HAP-1 (cell line): ENCODE measurements at regions not wholly inside any gene's neighbourhood (a gene's known extent, or its start where the extent isn't known, plus 50 kb on each side); places are given as distances from the start of the nearest gene placed in this dataset.

ENCODE experiments used
- DNase-seq, 2 experiments: peaks; one replicate each; pipeline ENCODE4 v3.0.0-alpha.2; 2016 to 2020; ENCODE audit warnings: low spot score in 2 of 2
- H3K27me3 ChIP-seq: fragments of 250-450 bp; sonication (Bioruptor Pico); 2 replicates; pipeline ENCODE4 v1.5.1; 2020; ENCODE audit warnings: low read depth, mild to moderate bottlenecking, moderate library complexity
- H3K36me3 ChIP-seq: fragments of 250-450 bp; sonication (Bioruptor Pico); replicated peaks from 2 replicates; pipeline ENCODE4 v1.5.1; 2020; ENCODE audit warnings: mild to moderate bottlenecking
- H3K4me1 ChIP-seq: fragments of 250-450 bp; sonication (Bioruptor Pico); 2 replicates; pipeline ENCODE4 v1.5.1; 2020; ENCODE audit warnings: mild to moderate bottlenecking
- H3K4me3 ChIP-seq: fragments of 250-450 bp; sonication (Bioruptor Pico); 2 replicates; pipeline ENCODE4 v1.5.1; 2020; ENCODE audit warnings: mild to moderate bottlenecking, moderate library complexity
- H3K9me3 ChIP-seq: fragments of 250-450 bp; sonication (Bioruptor Pico); 2 replicates; pipeline ENCODE4 v1.5.1; 2020; ENCODE audit warnings: mild to moderate bottlenecking, moderate library complexity
- in situ Hi-C: fragments of 300-500 bp; cut with MboI; formaldehyde crosslinking; loops from 3 replicates; pipeline ENCODE4 v1.14.3; 2020; ENCODE audit warnings: low sequenced_read_pairs, inconsistent platforms, mixed read lengths

DNA sequence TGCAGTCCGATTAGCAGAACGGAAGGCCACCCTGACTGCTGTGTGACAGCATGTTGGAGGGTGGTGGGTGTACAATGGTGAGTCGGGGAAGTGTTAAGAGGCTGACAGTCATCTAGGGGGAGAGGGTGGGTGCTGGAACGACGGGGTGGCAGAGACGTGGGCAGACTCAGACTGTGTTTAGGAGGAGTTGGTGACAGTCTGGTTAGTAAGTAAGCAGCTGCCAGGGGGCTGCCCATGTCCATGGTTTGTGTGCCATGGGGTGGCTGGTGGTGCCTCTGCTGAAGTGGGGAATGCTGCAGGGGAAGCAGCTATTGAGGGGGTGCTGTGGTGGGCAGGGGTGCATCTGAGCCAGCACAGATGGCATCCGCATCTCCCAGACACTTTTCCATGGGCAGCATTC lies 51.3 kb upstream of the BOD1 start:
- no peak for DNase-seq
- in situ Hi-C loops, result no loop called here

DNA sequence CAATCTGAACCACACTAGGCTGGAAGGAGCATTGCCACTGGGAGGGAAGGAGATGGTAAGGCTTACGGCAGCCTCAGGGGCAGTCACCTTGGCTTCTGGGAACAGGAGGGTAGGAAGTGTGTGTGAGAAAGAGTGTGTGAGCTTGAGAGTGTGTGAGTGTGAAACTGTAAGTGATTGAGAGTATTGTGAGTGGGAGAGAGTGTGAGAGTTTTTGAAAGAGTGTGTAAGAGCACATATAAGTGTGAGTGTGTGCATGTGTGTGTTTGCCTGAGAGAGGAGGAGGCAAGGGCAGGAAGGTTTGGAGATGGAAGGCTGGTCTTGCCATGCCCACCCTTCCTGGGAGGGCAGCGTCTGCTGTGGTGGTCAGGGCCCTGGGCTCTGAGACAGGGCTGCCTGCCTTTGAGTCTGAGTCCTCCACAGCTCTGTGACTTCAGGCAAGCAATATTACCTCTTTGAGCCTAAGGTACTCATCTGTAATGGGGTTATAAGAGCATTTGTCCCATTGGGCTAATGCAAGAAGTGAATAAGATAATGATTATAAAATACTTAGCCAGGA lies 51.9 kb upstream of the BOD1 start:
- H3K4me1 ChIP-seq, result no peaks in the 10 kb centered on the region
- H3K9me3 ChIP-seq, result no peaks in the 10 kb centered on the region
- no peaks in the 10 kb centered on the region for H3K36me3 ChIP-seq
- in situ Hi-C loops, result no loop called here
- DNase-seq, result no peak
- H3K27me3 ChIP-seq, result no peaks in the 10 kb centered on the region
- H3K4me3 ChIP-seq, result no peak overlapping the region

More for the DNA sequence above, 51.3 kb upstream of the BOD1 start:
- no peaks in the 10 kb centered on the region for H3K36me3 ChIP-seq
- H3K9me3 ChIP-seq, result no peaks in the 10 kb centered on the region
- no peaks in the 10 kb centered on the region for H3K27me3 ChIP-seq
- no peak overlapping the region for H3K4me3 ChIP-seq
- no peaks in the 10 kb centered on the region for H3K4me1 ChIP-seq

DNA sequence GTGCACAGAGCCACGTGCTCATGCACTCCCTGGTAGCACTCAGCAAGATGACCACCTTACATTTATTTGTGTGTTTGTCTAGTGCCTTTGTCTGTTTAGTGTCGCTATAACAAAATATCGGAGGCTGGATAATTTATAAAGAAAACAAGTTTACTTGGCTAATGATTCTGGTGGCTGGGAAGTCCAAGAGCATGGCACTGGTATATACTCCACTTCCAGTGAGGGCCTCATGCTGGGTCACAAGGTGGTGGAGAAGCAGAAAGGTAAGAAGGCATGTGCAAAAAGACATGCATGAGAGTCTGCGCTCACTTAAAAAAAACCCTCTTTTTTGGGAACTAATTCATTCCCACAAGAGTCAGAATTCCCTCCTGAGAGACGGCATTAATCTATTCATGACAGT lies 52.5 kb upstream of the BOD1 start:
- in situ Hi-C loops, result no loop called here
- Histone ChIP-seq H3K4me1 (no peaks in the 10 kb centered on the region), H3K27me3 (no peaks in the 10 kb centered on the region), H3K9me3 (no peaks in the 10 kb centered on the region), H3K36me3 (no peaks in the 10 kb centered on the region), H3K4me3 (no peak overlapping the region)
- DNase-seq, result no peak

DNA sequence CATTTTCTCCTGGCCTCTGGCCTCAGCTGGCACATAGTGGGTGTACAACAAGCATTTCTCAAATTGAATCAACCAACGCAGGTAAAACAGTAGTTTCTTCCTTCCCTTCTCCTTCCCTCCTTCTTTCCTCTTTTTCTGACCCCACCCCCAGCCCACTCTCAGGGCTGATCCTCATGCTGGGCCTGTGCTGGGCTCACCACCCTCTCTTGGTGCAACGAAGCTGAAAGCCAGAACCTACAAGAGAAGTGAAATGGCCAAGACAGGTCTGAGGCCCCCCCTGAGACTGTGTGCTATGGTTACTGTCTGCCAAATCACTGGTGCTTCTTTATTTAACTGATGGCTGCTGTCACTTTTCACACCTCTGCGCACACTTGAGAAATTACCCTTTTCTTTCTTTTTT lies 53.0 kb upstream of the BOD1 start:
- Histone ChIP-seq H3K4me3 (no peak overlapping the region), H3K4me1 (no peaks in the 10 kb centered on the region), H3K9me3 (no peaks in the 10 kb centered on the region), H3K36me3 (no peaks in the 10 kb centered on the region), H3K27me3 (no peaks in the 10 kb centered on the region)
- DNase-seq, result no peak
- in situ Hi-C loops, result no loop called here

DNA sequence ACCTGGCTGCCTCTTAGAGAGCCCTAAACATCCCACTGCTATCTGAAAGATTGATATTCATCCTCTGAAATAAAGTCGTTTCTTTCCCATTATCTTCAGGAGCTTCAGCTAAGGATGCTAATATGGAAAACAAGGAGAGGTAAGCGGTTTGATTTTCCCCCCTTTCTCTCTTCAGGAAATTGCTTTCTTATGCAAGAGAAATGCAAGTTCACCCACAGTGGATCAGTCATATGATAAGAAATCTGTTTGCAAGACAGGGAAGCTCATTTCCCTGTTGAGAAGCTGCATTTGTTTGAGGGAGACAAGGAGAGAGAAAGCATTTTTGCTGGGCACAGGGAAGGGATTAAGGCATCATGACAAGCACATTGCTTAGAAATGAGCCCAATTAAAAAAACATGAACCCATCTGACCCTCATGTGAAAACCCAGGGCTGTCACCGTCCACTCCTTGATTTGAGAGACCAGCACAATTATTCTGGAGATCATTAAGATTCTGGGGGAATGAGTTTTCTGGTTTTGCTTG lies 53.7 kb upstream of the BOD1 start:
- DNase-seq, result no peak
- Histone ChIP-seq H3K9me3 (no peaks in the 10 kb centered on the region), H3K36me3 (no peaks in the 10 kb centered on the region), H3K27me3 (no peaks in the 10 kb centered on the region), H3K4me1 (no peaks in the 10 kb centered on the region), H3K4me3 (no peak overlapping the region)
- in situ Hi-C loops, result no loop called here

DNA sequence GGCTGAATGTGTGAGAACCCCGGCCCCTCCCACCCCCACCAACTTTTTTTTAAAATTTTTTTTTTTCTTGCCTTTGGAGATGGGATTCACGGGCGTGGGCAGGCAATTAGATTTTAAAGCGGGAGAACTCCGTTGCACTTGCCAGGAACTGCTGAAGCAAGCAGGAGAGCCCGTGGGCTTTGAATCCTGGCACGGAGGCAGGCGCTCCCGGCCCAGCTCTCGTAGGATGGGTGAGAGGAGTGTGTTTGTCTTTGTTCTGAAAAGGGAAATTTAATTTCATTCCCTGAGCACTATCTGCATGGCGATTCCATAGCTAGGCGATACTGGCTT lies 54.3 kb upstream of the BOD1 start:
- DNase-seq, result no peak
- Histone ChIP-seq H3K4me1 (no peaks in the 10 kb centered on the region), H3K36me3 (no peaks in the 10 kb centered on the region), H3K4me3 (no peak overlapping the region), H3K9me3 (no peaks in the 10 kb centered on the region), H3K27me3 (no peaks in the 10 kb centered on the region)
- in situ Hi-C loops, result no loop called here

DNA sequence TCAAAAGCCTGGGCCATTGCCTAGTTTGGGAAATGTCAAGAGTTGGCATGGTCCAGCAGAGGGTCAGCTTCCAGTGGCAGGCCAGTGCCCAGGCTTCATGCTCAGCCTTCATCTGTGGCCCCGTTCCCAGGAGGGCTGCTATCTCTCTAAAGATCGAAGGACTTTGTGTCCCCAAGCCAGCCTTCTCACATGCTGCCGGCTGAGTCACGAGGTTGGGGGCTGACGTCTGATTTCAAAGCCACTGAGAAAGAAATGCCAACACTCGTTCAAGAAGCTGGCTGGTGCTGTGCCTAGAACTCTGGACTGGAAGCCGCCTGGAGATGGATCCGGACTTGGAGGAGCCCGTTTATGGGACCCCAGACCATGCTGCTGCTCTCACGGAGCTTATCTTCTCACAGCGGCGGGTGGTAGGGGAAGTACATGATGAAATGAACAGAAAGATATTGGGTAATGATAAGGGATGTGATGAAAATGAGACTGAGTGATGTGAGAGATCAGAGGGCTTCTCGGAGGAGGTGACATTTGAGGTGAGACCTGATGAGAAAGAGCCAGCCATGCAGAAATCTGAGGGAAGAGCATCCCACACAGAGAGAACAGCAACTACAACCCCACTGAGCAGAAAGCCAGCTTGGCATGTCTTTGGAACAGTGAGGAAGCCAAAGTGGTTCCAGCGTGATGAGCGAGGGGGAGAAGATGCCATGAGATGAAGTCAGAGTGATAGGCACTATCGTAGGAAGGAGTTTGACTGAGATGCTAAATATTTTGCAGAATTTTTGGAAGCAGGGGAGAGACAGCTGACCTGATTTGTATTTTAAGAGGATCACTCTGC lies 54.9 kb upstream of the BOD1 start:
- H3K4me3 ChIP-seq, result no peak overlapping the region
- in situ Hi-C loops, result no loop called here
- no peak for DNase-seq

DNA sequence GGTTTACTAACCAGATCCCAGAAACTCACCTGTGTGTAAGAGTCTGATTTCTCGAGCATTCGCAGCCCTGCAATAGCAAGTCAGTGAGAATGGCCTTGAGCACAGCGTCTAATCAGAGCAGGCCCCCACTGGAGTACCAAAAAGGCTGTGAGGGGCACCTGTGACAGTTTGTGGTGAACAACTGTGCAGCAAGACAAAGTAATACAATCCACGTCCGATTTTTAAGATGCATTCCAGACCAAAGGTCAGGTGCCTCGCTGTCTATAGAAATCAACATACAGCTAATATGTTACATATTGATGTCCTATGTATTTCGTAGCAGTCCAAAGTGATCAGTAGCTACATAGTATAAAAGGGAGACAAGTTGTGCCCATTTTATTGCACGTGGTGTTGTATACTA lies 55.7 kb upstream of the BOD1 start:
- H3K4me3 ChIP-seq, result no peak overlapping the region
- no peak for DNase-seq
- no peaks in the 10 kb centered on the region for H3K9me3 ChIP-seq
- H3K27me3 ChIP-seq, result no peaks in the 10 kb centered on the region
- H3K36me3 ChIP-seq, result no peaks in the 10 kb centered on the region
- H3K4me1 ChIP-seq, result no peaks in the 10 kb centered on the region
- in situ Hi-C loops, result no loop called here

More for the DNA sequence above, 54.9 kb upstream of the BOD1 start:
- Histone ChIP-seq H3K9me3 (no peaks in the 10 kb centered on the region), H3K27me3 (no peaks in the 10 kb centered on the region), H3K4me1 (no peaks in the 10 kb centered on the region), H3K36me3 (no peaks in the 10 kb centered on the region)

DNA sequence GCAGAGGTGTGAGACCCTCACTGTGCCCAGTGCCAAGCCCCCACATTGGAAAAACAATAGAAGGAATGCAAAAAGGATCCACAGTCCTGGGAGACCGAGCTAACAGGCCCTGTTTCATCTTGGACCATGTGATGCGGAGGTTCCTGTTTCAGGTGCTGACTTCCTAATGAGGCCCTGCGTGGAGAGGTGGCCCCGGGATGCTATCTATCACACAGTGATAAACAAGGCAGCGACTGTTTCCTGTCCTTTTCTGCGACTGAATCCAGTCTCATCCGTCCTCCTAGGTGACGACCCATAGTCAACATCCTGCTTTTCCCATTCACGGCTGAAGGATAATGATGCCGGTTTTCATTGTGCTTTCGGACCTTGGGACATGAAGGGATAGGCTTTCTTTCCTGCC lies 56.4 kb upstream of the BOD1 start:
- no peak for DNase-seq
- Histone ChIP-seq H3K36me3 (no peaks in the 10 kb centered on the region), H3K4me1 (no peaks in the 10 kb centered on the region), H3K9me3 (no peaks in the 10 kb centered on the region), H3K4me3 (no peak overlapping the region), H3K27me3 (no peaks in the 10 kb centered on the region)
- in situ Hi-C loops, result no loop called here

DNA sequence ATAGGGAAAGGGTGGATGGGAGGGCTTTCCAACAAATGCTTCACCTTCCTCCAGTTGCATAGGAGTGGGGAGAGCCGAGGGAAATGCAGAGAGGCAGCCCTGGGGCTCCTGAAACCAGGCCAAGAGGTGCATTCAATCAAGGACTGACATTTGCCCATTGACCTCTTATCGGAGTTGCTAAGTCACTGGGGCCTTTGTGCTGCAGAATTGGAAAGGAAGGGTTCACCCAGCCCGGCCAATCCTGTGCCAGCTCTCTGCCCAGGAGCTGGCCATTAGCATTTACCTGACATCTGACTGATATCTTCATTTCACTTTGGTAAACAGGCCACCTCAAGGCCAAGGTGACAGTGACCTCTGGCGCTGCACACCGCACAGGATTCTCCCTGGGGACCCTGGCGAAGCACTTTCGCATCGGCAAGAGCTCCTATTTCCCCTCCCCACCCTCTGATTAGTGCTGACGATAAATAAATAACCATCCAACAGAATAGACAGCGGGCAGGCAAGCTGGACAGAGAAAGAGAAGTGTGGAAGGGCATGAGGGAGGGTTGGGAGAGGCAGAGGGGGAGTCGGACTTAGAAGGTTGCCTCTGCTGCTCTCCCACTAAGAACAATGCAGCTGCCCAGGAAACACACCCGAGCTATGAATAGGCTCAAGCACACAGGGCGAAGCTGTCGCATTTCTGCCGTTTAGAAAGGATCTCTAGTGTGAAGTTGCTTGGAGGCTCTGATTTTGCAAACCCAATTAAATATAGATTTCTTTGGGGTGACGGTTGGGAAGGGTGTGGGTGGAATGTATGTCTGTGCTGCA lies 57.0 kb upstream of the BOD1 start:
- H3K4me1 ChIP-seq, result no peaks in the 10 kb centered on the region
- H3K36me3 ChIP-seq, result no peaks in the 10 kb centered on the region
- H3K9me3 ChIP-seq, result no peaks in the 10 kb centered on the region
- in situ Hi-C loops, result no loop called here
- no peak overlapping the region for H3K4me3 ChIP-seq
- H3K27me3 ChIP-seq, result no peaks in the 10 kb centered on the region
- DNase-seq, result no peak

DNA sequence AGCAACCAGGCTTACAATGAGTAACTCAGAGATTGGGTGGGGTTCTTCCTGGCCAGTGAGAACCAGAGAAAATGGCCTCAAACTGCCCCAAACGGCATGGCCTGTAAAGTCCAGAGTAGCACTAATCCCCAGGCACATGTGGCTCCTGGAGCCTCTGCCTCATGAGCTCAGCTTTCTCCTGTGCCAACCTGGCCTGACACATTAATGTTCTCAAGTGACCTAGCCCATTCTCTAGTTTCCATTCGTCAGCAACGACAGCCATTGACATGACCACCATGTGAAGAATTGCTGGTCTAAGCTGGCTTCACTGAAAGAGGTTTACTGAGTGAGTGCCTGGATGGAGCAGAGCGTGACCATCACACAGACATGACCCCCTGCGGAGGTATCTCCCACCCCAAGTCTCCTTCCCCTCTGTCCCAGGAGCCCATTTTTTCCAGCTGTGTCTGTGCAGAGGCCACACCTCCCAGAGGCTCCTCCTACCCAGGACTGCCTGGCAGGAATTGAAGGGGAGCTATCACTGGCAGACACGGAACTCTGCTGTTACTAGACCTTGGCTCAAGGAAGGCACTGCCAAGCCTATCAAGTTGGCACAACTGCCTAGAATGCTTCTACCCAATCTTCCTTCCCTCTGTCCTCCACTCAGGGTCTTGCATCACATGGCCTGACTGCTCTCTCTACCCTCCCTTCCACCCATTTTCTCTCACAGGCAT lies 59.0 kb upstream of the BOD1 start:
- H3K4me1 ChIP-seq, result no peaks in the 10 kb centered on the region
- DNase-seq, result no peak
- H3K9me3 ChIP-seq, result no peaks in the 10 kb centered on the region
- H3K36me3 ChIP-seq, result no peaks in the 10 kb centered on the region
- no peak overlapping the region for H3K4me3 ChIP-seq
- no peaks in the 10 kb centered on the region for H3K27me3 ChIP-seq
- in situ Hi-C loops, result no loop called here

DNA sequence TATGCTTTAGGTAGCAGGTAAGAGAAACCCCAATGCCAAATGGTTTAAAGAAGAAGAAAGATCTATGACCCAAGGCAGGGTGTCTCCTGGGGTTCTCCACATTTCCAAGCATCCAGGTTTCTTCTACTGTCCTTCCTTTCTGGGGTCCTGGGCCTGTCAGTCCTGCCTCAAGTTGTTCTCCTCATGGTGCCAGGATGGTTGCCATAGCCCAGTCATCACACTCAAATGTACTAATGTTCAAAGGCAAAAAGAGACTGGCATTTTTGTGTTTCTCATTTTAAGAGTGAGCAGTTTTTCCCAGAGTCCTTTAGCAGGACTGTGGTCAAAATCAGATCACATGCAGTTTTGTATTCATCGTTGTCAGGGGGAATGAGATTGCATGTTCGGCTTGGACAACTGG lies 59.9 kb upstream of the BOD1 start:
- Histone ChIP-seq H3K4me3 (no peak overlapping the region), H3K4me1 (no peaks in the 10 kb centered on the region), H3K27me3 (no peaks in the 10 kb centered on the region), H3K36me3 (no peaks in the 10 kb centered on the region), H3K9me3 (no peaks in the 10 kb centered on the region)
- in situ Hi-C loops, result no loop called here
- DNase-seq, result no peak

DNA sequence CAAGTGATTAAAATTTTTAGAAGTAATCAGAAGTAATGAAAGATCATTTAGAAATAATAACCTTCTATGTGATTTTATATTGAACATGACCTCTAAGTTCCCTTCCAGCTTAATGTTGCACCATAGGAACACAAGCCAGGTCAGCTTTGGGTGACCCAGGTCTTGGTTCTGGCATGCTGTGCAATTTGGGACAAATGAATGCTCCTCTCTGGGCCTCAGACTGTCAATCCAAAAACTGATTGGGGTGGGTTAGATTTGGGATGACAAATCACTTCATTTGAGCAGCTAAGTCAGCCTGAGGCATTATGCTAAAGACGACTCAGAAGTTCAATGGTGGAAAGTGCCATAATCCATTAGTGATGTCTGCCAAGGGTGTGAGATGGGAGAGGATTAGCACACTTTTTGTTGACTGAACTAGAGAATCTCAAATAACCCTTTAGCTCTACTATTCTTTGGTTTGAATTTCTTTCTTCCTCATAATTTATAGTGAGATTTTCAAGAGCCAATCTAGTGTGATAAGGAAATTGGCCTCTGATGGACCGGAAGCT lies 60.7 kb upstream of the BOD1 start:
- Histone ChIP-seq H3K9me3 (no peaks in the 10 kb centered on the region), H3K4me3 (no peak overlapping the region), H3K4me1 (no peaks in the 10 kb centered on the region), H3K27me3 (no peaks in the 10 kb centered on the region), H3K36me3 (no peaks in the 10 kb centered on the region)
- in situ Hi-C loops, result no loop called here
- no peak for DNase-seq
